NB4 (cell line): ENCODE measurements at regions not wholly inside any gene's neighbourhood (a gene's known extent, or its start where the extent isn't known, plus 50 kb on each side); places are given as distances from the start of the nearest gene placed in this dataset.

Experiments
- POLR2A ChIP-seq: IDR thresholded peaks from 2 replicates; pipeline ENCODE4 v1.6.1; 2011; ENCODE audit warnings: mild to moderate bottlenecking; ENCODE audit not compliant: insufficient read length; ENCODE audit errors: extremely low read depth
- TF ChIP-seq, protein P1 (sequence below): IDR thresholded peaks from one replicate; pipeline ENCODE4 v1.5.1; 2012; ENCODE audit warnings: low read depth, low read length
- TF ChIP-seq, protein P2 (sequence below): IDR thresholded peaks from 2 replicates; pipeline ENCODE4 v1.6.1; 2011; ENCODE audit warnings: low read depth, low read length

DNA sequence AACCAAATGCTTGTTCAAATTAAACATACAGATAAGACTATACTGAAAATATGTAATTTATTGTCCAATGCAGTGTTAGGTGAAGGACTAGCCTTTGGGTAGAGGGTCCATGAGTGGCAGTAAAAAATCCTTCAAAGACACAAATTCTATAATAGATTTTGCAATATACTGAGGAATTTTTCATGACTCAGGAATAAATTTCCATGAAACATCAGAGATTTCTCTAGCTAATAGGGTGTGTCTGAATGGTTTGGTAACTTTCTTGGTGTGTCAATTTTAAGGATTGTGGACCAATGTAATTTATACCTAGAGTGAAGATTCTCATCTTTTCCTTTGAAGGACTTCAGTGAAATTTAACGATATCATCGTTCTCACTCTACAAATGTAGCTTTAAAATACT, 546.7 kb downstream of the SLITRK5 start:
- TF ChIP-seq, protein P1, sequence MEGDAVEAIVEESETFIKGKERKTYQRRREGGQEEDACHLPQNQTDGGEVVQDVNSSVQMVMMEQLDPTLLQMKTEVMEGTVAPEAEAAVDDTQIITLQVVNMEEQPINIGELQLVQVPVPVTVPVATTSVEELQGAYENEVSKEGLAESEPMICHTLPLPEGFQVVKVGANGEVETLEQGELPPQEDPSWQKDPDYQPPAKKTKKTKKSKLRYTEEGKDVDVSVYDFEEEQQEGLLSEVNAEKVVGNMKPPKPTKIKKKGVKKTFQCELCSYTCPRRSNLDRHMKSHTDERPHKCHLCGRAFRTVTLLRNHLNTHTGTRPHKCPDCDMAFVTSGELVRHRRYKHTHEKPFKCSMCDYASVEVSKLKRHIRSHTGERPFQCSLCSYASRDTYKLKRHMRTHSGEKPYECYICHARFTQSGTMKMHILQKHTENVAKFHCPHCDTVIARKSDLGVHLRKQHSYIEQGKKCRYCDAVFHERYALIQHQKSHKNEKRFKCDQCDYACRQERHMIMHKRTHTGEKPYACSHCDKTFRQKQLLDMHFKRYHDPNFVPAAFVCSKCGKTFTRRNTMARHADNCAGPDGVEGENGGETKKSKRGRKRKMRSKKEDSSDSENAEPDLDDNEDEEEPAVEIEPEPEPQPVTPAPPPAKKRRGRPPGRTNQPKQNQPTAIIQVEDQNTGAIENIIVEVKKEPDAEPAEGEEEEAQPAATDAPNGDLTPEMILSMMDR, result no peak
- TF ChIP-seq POLR2A, result no peak
- TF ChIP-seq, protein P2, sequence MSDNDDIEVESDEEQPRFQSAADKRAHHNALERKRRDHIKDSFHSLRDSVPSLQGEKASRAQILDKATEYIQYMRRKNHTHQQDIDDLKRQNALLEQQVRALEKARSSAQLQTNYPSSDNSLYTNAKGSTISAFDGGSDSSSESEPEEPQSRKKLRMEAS, result no peak
